HK-2 (cell line): ENCODE measurements at regions not wholly inside any gene's neighbourhood (a gene's known extent, or its start where the extent isn't known, plus 50 kb on each side); places are given as distances from the start of the nearest gene placed in this dataset.

Source experiments
- DNase-seq: peaks from one replicate; pipeline ENCODE4 v3.0.0-alpha.2; 2018; ENCODE audit not compliant: unreplicated experiment

GRCh38 chrX:98605941-98606340, 1722.2 kb downstream of the RPA4 start:
- DNase-seq = no peak

GRCh38 chrX:98607739-98608138, 1724.0 kb downstream of the RPA4 start:
- DNase-seq = no peak

GRCh38 chrX:98627645-98628044, 1743.9 kb downstream of the RPA4 start:
- no peak for DNase-seq

- no peak for DNase-seq
Measured at GRCh38 chrX:98637451-98637850, 1753.7 kb downstream of the RPA4 start.

- no peak for DNase-seq
Measured at GRCh38 chrX:98646351-98646750, 1762.6 kb downstream of the RPA4 start.

GRCh38 chrX:98654565-98654964, 1755.5 kb downstream of the PCDH19 start:
- no peak for DNase-seq
